ENCODE measurements at regions not wholly inside any gene's neighbourhood (a gene's known extent, or its start where the extent isn't known, plus 50 kb on each side); places are given as distances from the start of the nearest gene placed in this dataset.

DNA sequence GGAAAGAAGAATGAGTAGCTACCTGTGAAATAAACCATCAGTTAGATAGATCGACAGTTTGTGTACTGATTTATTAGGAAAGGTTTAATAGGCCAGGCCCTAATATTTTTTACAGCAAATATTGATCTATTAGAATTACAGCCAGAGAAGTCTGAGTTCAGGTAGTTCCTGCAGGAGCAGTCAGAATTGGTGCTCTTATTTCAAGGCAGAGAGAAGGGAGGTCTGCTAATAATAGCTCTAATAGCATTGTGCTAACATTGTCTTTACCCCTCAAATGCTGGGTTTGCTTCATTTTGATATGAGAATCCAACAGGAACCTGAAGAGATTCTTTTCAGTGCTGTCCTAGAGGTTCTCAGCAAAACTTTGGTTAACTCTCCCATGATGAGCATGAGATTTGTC, 343.8 kb upstream of the NAV3 start:
- no peak for FAIRE-seq
- DNase-seq (ENCODE audit: insufficient read length) = no peak
- TF ChIP-seq POLR2AphosphoS5 (IDR thresholded peaks at IDR 0.05; ENCODE audit: low read depth, low read length) (no peak), POLR2A (IDR thresholded peaks at IDR 0.05; ENCODE audit: low read depth, low read length) (no peak), TAF1 (IDR thresholded peaks at IDR 0.05; ENCODE audit: borderline replicate concordance, low read depth, low read length) (no peak)

DNA sequence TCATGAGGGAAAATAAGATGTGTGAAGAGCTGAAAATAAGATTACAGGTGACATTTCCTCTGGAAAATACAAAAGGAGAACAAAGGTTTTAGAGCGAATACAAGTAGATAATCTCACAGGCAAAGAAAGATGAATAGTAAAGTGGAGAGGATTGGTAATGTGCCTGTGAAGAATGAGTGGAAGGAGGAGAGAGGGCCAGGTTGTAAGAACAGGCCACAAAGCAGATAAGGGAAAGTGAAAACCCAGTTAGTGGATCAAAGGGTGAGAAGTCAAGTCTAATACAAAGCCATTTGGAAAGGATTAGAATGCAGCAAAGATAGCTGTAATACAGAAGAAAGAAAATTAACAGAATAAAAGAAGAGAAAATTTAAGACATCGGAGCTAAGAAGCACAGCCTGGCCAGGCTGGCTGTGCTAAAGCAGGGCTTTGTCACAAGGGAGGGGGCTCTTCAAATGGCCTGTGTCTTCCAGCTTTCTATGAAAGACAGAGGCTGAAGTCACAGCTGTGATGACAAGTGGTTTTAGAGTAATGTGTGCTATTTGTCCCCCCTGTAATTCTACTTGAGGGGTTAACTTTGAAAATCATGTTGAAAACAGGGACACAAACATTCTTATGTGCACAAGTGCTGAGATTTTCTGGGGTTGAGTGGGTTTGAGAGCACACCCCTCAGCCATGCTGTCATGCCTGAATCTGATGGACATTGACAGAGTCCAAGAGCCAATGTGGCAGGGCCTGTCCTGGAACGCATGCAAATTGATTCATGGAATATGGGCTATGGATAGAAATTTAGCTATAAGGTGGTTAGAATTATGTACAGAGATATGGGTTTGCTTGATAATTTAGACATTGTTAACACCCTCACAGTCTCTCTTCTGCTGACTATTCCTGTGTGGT, 344.5 kb upstream of the NAV3 start:
- FAIRE-seq = no peak
- DNase-seq (ENCODE audit: insufficient read length) = no peak
- TF ChIP-seq TAF1 (IDR thresholded peaks at IDR 0.05; ENCODE audit: borderline replicate concordance, low read depth, low read length) (no peak), POLR2AphosphoS5 (IDR thresholded peaks at IDR 0.05; ENCODE audit: low read depth, low read length) (no peak), POLR2A (IDR thresholded peaks at IDR 0.05; ENCODE audit: low read depth, low read length) (no peak)

DNA sequence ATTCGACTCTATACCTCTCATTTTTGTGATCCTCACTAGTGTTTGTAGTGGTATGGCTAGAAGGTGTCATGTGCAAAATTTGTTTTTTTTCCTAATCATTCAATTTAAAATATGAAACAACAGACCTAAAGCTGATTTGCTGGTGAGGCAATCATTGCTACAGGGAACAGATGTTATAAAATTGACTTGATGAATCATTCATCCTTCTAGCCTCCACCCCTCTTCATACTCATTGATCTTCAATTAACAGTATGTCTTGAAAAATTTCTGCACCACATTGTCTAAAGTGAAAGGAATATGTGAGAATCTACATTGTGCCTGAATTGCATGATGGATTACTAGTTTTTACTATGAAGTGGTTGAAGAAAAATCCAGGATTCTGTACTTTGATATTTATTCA, 349.0 kb upstream of the NAV3 start:
- TF ChIP-seq POLR2A (IDR thresholded peaks at IDR 0.05; ENCODE audit: low read depth, low read length) (no peak), TAF1 (IDR thresholded peaks at IDR 0.05; ENCODE audit: borderline replicate concordance, low read depth, low read length) (no peak), POLR2AphosphoS5 (IDR thresholded peaks at IDR 0.05; ENCODE audit: low read depth, low read length) (no peak)
- FAIRE-seq = no peak

DNA sequence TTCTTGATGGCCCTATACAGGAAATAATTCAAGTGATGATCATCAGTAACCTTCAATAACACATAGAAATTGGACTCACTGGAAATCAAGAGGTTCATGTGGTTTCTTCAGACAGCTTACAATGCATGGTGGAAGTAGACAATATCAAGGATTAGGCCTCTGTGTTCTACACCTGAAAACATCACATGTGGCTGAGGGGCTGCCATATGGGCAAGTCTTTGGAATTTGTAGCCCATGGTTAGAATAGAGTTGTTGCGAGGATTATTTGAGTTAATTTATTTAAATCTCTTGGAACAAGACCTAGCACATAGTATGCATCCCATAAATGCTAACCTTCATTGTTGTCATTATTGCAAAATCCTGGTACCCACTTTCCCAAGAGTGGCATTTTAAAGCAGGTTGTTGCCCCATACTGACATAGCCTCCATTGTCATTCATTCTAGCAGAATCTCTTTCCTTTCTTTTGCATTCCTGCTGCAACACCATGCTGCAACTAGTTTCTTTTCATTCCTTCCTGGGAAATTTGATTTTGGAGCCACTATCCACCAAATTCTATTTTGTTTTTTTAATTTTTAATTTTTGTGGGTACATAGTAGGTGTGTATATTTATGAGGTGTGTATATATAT, 352.7 kb upstream of the NAV3 start:
- FAIRE-seq (no peak), DNase-seq (ENCODE audit: insufficient read length) (no peak)
- TF ChIP-seq POLR2A (IDR thresholded peaks at IDR 0.05; ENCODE audit: low read depth, low read length) (no peak), TAF1 (IDR thresholded peaks at IDR 0.05; ENCODE audit: borderline replicate concordance, low read depth, low read length) (no peak), POLR2AphosphoS5 (IDR thresholded peaks at IDR 0.05; ENCODE audit: low read depth, low read length) (no peak)

More for the DNA sequence above, 349.0 kb upstream of the NAV3 start:
- no peak for DNase-seq (ENCODE audit: insufficient read length)

DNA sequence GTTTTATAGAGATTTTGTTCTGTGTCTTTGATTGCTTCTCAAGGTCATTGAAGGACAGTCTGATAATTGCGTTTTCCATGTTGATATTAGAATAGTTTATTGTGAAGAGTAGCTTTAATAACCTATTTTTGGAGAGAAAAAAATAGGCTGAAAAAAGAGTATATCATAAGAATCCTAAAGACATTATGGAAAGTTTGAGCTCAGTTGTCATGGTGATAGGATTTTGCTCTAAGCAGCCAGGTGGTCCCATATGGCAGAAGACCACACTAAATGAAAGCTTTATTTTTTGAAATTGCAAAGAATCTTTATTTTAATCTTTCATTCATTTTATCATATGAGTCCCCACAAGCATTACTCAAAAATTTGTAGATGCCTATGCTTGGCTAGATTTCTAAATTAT, 358.9 kb upstream of the NAV3 start:
- DNase-seq (ENCODE audit: insufficient read length) (no peak), FAIRE-seq (no peak)
- TF ChIP-seq TAF1 (IDR thresholded peaks at IDR 0.05; ENCODE audit: borderline replicate concordance, low read depth, low read length) = no peak
- TF ChIP-seq POLR2AphosphoS5 (IDR thresholded peaks at IDR 0.05; ENCODE audit: low read depth, low read length) = no peak
- TF ChIP-seq POLR2A (IDR thresholded peaks at IDR 0.05; ENCODE audit: low read depth, low read length) = no peak

DNA sequence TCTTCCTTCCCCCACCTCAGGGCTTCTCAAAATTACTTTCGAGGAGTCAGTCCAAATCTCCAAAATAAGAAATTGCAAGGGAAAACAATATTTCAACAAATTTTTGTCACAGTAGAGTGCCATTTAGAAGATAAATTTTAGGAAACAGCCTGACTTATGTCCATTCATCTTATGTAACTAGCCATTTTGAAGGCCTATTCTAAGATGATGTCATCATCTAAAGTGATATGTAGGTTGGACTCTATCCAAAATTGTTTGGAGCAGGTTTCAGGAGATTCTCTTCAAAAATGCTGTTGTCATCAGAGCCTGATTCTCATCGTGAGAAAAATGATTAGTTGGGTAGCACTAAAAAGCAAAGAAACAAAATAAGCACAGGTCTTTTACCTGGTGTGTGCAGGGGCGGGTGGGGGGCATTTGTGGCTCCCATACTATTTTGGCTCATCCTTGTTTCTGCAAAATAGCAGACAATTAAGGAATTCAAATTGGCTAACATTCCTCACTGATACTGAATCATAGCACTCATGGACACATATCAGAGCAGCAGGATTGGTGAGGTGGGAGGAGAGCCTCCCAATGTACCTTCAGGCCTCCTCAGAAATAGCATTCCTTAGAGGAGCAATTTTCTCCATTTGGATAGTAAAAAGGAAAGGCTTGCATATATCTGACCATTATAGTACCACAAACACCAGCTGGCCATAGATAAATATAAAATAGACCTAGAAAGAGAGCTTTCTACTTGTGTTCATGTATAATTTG, 360.9 kb upstream of the NAV3 start:
- TF ChIP-seq POLR2A (IDR thresholded peaks at IDR 0.05; ENCODE audit: low read depth, low read length) (no peak), POLR2AphosphoS5 (IDR thresholded peaks at IDR 0.05; ENCODE audit: low read depth, low read length) (no peak), TAF1 (IDR thresholded peaks at IDR 0.05; ENCODE audit: borderline replicate concordance, low read depth, low read length) (no peak)
- FAIRE-seq = no peak
- DNase-seq (ENCODE audit: insufficient read length) = no peak

DNA sequence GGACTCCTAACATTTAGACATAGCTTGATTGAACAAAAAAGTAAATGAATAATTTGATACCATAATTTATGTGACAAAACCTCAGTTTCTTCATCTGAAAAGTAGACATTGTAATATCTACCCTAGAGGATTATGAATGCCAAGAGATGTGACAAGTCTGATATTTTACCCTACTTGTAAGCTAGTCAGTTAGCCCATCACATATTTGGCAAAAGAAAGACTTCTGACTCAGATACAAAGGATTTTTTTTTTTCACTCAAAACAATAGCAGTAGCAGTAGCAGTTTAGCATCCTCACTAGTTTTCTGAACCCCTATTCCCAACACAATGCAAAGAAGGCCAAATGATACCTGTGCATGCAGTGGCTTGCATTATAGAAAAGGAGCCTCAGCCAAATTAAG, 377.3 kb upstream of the E2F7 start:
- no peak for FAIRE-seq
- DNase-seq (ENCODE audit: insufficient read length) = no peak
- TF ChIP-seq POLR2AphosphoS5 (IDR thresholded peaks at IDR 0.05; ENCODE audit: low read depth, low read length) (no peak), TAF1 (IDR thresholded peaks at IDR 0.05; ENCODE audit: borderline replicate concordance, low read depth, low read length) (no peak), POLR2A (IDR thresholded peaks at IDR 0.05; ENCODE audit: low read depth, low read length) (no peak)

DNA sequence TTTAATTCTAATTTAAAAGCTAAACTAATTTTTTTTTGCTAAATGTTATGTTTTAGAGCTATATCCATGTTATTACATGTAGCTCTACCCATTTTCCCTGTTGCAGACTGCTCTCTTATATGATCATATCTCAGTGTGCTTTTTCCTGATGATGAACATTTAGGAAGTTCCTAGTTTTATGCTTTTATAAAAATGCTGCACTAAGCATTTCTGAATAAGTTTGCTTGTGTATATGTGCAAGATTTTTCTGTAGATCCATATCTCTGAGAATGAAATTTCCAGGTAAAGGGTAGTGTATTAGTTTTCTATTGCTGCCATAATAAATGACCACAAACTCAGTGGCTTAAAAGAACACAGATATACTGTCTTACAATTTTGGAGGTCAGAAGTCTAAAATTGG, 374.4 kb upstream of the E2F7 start:
- FAIRE-seq (no peak), DNase-seq (ENCODE audit: insufficient read length) (no peak)
- no peak for TF ChIP-seq POLR2A (IDR thresholded peaks at IDR 0.05; ENCODE audit: low read depth, low read length)

DNA sequence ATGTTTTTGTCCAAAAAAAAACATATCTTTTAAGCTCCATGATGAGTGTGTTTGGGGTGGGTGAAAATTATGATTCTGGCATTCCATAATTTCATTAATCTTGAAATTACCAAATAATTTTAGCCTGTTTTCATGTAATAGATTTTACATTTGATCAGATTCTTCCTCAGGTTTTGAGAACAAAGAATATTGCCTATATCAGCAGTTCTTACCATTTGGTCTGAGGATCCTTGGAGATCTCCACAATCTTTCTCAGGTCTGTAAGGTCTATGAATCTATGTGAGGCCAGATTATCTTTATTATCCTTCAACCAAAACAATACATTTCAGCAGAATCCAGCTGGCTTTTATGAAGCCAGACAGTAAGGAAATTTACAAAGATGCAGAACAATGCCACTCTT, 373.3 kb upstream of the E2F7 start:
- FAIRE-seq = no peak
- DNase-seq (ENCODE audit: insufficient read length) = no peak
- TF ChIP-seq TAF1 (IDR thresholded peaks at IDR 0.05; ENCODE audit: borderline replicate concordance, low read depth, low read length) (no peak), POLR2AphosphoS5 (IDR thresholded peaks at IDR 0.05; ENCODE audit: low read depth, low read length) (no peak), POLR2A (IDR thresholded peaks at IDR 0.05; ENCODE audit: low read depth, low read length) (no peak)

DNA sequence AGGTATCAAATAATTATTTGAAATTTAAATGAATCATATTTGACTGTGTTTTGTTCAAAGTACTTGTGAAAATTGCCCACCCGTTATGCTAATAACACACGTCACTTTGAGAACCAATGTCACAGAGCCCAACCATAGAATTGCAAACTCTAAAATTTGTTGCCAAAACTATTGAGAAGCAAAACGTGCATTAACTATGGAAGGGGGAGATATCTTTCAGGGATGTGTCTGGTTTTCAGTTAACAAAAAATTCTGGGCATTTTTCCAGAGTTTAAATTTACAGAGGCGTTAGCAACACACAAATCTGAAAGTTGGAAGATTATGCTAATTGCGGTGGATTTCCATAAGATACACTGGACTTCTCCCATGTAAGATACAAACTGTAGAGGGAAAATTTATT, 371.8 kb upstream of the E2F7 start:
- DNase-seq (ENCODE audit: insufficient read length) (no peak), FAIRE-seq (no peak)
- TF ChIP-seq TAF1 (IDR thresholded peaks at IDR 0.05; ENCODE audit: borderline replicate concordance, low read depth, low read length) (no peak), POLR2AphosphoS5 (IDR thresholded peaks at IDR 0.05; ENCODE audit: low read depth, low read length) (no peak), POLR2A (IDR thresholded peaks at IDR 0.05; ENCODE audit: low read depth, low read length) (no peak)

DNA sequence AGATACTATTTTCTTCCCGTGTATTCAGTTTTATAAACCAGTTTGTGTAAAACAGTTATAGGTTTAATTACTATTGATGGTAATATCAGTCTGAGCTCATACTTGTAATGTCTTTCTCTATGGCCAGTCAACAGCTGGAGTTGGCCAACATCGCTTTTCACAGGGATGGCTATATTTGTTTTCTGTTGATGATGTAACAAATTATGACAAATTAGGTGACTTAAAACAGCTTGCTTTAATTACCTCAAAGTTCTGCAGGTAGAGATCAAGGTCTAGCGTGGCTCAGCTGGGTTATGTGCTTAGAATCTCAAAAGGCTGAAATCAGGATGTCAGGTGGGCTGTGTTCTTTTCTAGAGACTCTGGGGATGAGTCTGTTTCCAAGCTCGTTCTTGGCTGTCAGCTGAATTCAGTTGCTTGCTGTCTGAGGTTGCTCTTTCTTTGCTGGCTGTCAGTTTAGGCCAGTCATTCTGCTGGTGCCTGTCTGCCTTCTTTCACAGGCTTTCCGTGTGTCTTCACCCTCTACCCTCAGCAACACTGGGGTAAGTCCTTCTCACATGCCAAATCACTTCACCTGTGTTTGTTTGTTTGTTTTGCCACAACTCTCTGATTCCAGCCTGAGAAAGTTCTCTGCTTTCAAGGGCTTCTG, 370.2 kb upstream of the E2F7 start:
- TF ChIP-seq TAF1 (IDR thresholded peaks at IDR 0.05; ENCODE audit: borderline replicate concordance, low read depth, low read length) (no peak), POLR2A (IDR thresholded peaks at IDR 0.05; ENCODE audit: low read depth, low read length) (no peak), POLR2AphosphoS5 (IDR thresholded peaks at IDR 0.05; ENCODE audit: low read depth, low read length) (no peak)
- FAIRE-seq (no peak), DNase-seq (ENCODE audit: insufficient read length) (no peak)

Data from GM12892 (cell line).